Esophagus squamous epithelium (tissue), 5 donors: ENCODE measurements at regions not wholly inside any gene's neighbourhood (a gene's known extent, or its start where the extent isn't known, plus 50 kb on each side); places are given as distances from the start of the nearest gene placed in this dataset.

ENCODE experiments used
- DNase-seq: peaks from one replicate; lab custom pipeline; 2025; lab: John Stamatoyannopoulos, UW
- H3K27ac ChIP-seq, 4 donors: fragments of 200-600 bp; sonication (generic); one replicate each; pipeline ENCODE4 v1.5.1; 2016 to 2019; ENCODE audit warnings: mild to moderate bottlenecking in 1 of 4
- H3K27me3 ChIP-seq, 4 donors: fragments of 200-600 bp; sonication (generic); 1 replicate in 3 of 4; 2 replicates in 1 of 4; pipeline versions ENCODE4 v1.5.1 to v1.6.0; 2017 to 2021; ENCODE audit warnings: antibody characterized with exemption in 1 of 4
- H3K36me3 ChIP-seq, 3 donors: fragments of 200-600 bp; sonication (generic); one replicate each; pipeline ENCODE4 v1.5.1; 2016 to 2019
- H3K4me1 ChIP-seq, 3 donors: fragments of 200-600 bp; sonication (generic); one replicate each; pipeline ENCODE4 v1.5.1; 2017 to 2019
- H3K4me3 ChIP-seq, 4 donors: fragments of 200-600 bp; sonication (generic); 1 replicate in 3 of 4; 2 replicates in 1 of 4; pipeline ENCODE4 v1.5.1; 2016 to 2019; ENCODE audit warnings: mild to moderate bottlenecking in 2 of 4, moderate library complexity in 1 of 4
- H3K9me3 ChIP-seq, 3 donors: fragments of 200-600 bp; sonication (generic); one replicate each; pipeline ENCODE4 v1.5.1; 2016 to 2019
- POLR2A ChIP-seq, 4 donors: fragments of 450-650 bp; IDR thresholded peaks; one replicate each; pipeline ENCODE4 v1.6.1; 2017; ENCODE audit warnings: antibody characterized with exemption in 4 of 4, mild to moderate bottlenecking in 4 of 4, moderate library complexity in 3 of 4
- WGBS, 2 donors: methylation state at CpG; one replicate each; pipeline ENCODE4 v1.1.5; 2018; 5-methylcytosine and 5-hydroxymethylcytosine counted together
- intact Hi-C: fragments of 100-400 bp; cut with DNase I; formaldehyde crosslinking; loops from one replicate; pipeline ENCODE4 v1.15.0; 2022
- TF ChIP-seq, protein P1 (sequence below), 6 experiments: fragments of 450-650 bp in 4 of 6; fragments of 200-600 bp in 2 of 6; sonication (generic) in 2 of 6; IDR thresholded peaks; one replicate each; pipeline ENCODE4 v1.5.1; 2016 to 2019; ENCODE audit warnings: antibody characterized with exemption in 6 of 6, mild to moderate bottlenecking in 4 of 6, moderate library complexity in 4 of 6
- donor health status: DM: yes; HTN: yes; CAD: no.

GRCh38 chr6:91565207-91565606 lies 978.3 kb upstream of the MAP3K7 start:
- 48 to 52% methylated on average over 3 of the region's 3 CpGs for WGBS, 2 donors
- no peaks in the 10 kb centered on the region for H3K36me3 ChIP-seq
- intact Hi-C loops, result no loop called here

GRCh38 chr6:91562955-91563354 lies 976.1 kb upstream of the MAP3K7 start:
- H3K27ac ChIP-seq, result no peak overlapping the region
- H3K36me3 ChIP-seq, result no peaks in the 10 kb centered on the region
- no peaks in the 10 kb centered on the region for H3K4me1 ChIP-seq
- TF ChIP-seq, protein P1, sequence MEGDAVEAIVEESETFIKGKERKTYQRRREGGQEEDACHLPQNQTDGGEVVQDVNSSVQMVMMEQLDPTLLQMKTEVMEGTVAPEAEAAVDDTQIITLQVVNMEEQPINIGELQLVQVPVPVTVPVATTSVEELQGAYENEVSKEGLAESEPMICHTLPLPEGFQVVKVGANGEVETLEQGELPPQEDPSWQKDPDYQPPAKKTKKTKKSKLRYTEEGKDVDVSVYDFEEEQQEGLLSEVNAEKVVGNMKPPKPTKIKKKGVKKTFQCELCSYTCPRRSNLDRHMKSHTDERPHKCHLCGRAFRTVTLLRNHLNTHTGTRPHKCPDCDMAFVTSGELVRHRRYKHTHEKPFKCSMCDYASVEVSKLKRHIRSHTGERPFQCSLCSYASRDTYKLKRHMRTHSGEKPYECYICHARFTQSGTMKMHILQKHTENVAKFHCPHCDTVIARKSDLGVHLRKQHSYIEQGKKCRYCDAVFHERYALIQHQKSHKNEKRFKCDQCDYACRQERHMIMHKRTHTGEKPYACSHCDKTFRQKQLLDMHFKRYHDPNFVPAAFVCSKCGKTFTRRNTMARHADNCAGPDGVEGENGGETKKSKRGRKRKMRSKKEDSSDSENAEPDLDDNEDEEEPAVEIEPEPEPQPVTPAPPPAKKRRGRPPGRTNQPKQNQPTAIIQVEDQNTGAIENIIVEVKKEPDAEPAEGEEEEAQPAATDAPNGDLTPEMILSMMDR (IDR thresholded peaks at IDR 0.05), result no peak
- no peak for TF ChIP-seq POLR2A (IDR thresholded peaks at IDR 0.05)
- intact Hi-C loops, result no loop called here
- no peaks in the 10 kb centered on the region for H3K27me3 ChIP-seq
- 46 to 50% methylated on average over 3 of the region's 3 CpGs for WGBS, 2 donors
- H3K4me3 ChIP-seq, result no peak overlapping the region
- no peak for DNase-seq
- H3K9me3 ChIP-seq, result peaks cover 0 to 6% (median 0%) of the 10 kb centered on the region in 3 donors

More at GRCh38 chr6:91565207-91565606, 978.3 kb upstream of the MAP3K7 start:
- no peak overlapping the region for H3K27ac ChIP-seq
- H3K4me1 ChIP-seq, result no peaks in the 10 kb centered on the region
- H3K4me3 ChIP-seq, result no peak overlapping the region
- TF ChIP-seq, protein P1 (IDR thresholded peaks at IDR 0.05), result no peak
- TF ChIP-seq POLR2A (IDR thresholded peaks at IDR 0.05), result no peak
- no peak for DNase-seq
- peaks cover 0 to 4% (median 0%) of the 10 kb centered on the region in 3 donors for H3K9me3 ChIP-seq
- H3K27me3 ChIP-seq, result no peaks in the 10 kb centered on the region

GRCh38 chr6:91560409-91560808 lies 973.5 kb upstream of the MAP3K7 start:
- 75 to 80% methylated on average over 1 to 3 of the region's 3 CpGs for WGBS, 2 donors
- Histone ChIP-seq H3K27ac (no peak overlapping the region), H3K4me3 (no peak overlapping the region), H3K4me1 (no peaks in the 10 kb centered on the region), H3K36me3 (no peaks in the 10 kb centered on the region), H3K9me3 (peaks cover 0 to 6% (median 0%) of the 10 kb centered on the region in 3 donors), H3K27me3 (no peaks in the 10 kb centered on the region)
- TF ChIP-seq POLR2A (IDR thresholded peaks at IDR 0.05), result no peak
- TF ChIP-seq, protein P1 (IDR thresholded peaks at IDR 0.05), result no peak
- intact Hi-C loops, result no loop called here
- DNase-seq, result no peak

DNA sequence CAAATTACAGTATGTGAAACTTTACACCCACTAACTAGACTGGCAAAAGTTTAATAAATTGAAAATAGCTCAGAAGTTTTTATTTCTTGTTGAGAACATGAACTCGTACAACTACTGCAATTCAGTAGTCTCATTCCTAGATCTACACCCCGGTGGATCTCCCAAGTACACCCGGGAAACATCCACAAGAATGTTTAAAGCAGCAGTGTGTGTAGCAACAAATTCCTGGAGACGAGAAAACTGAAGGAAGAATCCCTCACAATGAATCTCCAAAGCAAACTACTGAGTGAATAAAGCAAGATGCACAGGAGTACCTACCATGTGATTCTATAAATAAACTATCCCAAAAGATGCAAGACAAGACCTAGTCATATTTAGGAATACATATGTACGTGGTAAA lies 954.0 kb upstream of the MAP3K7 start:
- intact Hi-C loops, result no loop called here
- H3K27me3 ChIP-seq, result no peaks in the 10 kb centered on the region
- TF ChIP-seq POLR2A (IDR thresholded peaks at IDR 0.05), result no peak
- TF ChIP-seq, protein P1 (IDR thresholded peaks at IDR 0.05), result no peak
- no peaks in the 10 kb centered on the region for H3K36me3 ChIP-seq
- H3K27ac ChIP-seq, result no peak overlapping the region
- 55 to 59% methylated on average over 5 of the region's 5 CpGs for WGBS, 2 donors
- H3K9me3 ChIP-seq, result no peaks in the 10 kb centered on the region
- no peaks in the 10 kb centered on the region for H3K4me1 ChIP-seq
- H3K4me3 ChIP-seq, result no peak overlapping the region
- DNase-seq, result no peak

GRCh38 chr6:91539456-91539855 lies 952.6 kb upstream of the MAP3K7 start:
- WGBS, 2 donors, result 59 to 73% methylated on average over 3 of the region's 3 CpGs
- TF ChIP-seq, protein P1 (IDR thresholded peaks at IDR 0.05), result no peak
- TF ChIP-seq POLR2A (IDR thresholded peaks at IDR 0.05), result no peak
- H3K27me3 ChIP-seq, result no peaks in the 10 kb centered on the region

More at GRCh38 chr6:91539456-91539855, 952.6 kb upstream of the MAP3K7 start:
- H3K4me3 ChIP-seq, result no peak overlapping the region
- H3K27ac ChIP-seq, result no peak overlapping the region
- no peaks in the 10 kb centered on the region for H3K4me1 ChIP-seq
- intact Hi-C loops, result no loop called here
- no peaks in the 10 kb centered on the region for H3K36me3 ChIP-seq
- H3K9me3 ChIP-seq, result no peaks in the 10 kb centered on the region
- DNase-seq, result no peak
